ENCODE measurements at regions not wholly inside any gene's neighbourhood (a gene's known extent, or its start where the extent isn't known, plus 50 kb on each side); places are given as distances from the start of the nearest gene placed in this dataset.

- no peak for DNase-seq (ENCODE audit: low read depth in 2 of 2)
Measured at GRCh38 chr3:30069056-30069455, 537.3 kb upstream of the TGFBR2 start.

DNA sequence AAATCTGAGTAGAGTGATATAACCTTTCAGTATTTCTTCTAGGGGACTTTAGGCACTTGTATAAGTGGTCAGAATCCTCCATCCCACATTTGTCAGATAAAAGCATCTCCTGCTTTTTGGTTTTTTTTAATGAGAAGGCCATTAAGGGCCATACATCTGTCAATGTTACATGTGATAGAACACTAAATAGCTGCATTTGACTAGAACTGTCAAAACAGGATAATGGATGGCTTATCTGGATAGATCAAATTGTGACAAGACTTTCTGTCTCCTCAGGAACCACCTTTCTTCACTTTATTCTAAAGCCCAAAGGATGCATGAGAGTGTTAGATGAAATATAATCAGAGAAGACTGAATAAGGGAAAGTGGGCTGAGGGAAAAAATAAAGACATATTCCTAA lies 533.4 kb upstream of the TGFBR2 start:
- DNase-seq (ENCODE audit: low read depth in 2 of 2), result no peak

- DNase-seq (ENCODE audit: low read depth in 2 of 2), result no peak
Measured at GRCh38 chr3:30073622-30074021, 532.8 kb upstream of the TGFBR2 start.

GRCh38 chr3:30075514-30075913 lies 530.9 kb upstream of the TGFBR2 start:
- DNase-seq (ENCODE audit: low read depth in 2 of 2), result no peak

GRCh38 chr3:30076899-30077298 lies 529.5 kb upstream of the TGFBR2 start:
- DNase-seq (ENCODE audit: low read depth in 2 of 2), result no peak

DNA sequence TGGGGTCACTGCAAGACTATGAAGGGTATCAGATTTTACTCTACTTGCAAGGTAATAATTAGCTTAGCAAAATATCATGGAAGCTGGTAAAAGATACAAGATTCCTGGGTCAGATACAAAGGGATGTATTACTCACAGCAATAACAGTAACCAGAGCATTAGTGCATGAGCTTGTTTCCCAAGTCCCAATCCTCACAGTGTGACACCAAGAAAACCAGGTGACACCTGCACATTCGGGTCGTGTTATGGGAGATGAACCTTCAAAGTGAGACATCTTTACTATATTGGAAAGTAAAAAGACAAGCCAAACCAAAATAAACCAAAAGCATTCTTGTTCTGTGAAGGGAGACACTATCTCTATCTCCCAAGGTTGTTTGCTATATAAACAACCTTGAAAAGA lies 528.7 kb upstream of the TGFBR2 start:
- no peak for DNase-seq (ENCODE audit: low read depth in 2 of 2)

DNA sequence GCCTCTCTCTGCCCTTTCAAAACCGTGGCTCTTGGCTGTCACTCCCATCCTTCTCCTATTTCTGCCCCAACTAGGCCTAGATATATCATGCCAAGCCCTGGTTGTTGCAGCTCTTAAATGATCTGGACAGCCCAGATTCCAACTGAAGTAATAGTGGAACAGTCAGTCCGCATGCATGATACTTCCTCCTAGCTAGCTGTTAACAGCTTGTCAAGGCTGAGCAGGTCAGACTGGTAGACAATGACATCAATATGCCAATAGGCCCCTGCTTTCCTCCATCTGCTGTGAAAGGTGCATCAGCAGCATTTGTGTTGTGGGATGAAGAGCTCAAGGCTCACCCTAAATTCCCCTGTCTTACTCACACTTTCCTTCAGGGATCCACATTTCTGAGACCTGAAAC lies 527.7 kb upstream of the TGFBR2 start:
- DNase-seq (ENCODE audit: low read depth in 2 of 2), result no peak

DNA sequence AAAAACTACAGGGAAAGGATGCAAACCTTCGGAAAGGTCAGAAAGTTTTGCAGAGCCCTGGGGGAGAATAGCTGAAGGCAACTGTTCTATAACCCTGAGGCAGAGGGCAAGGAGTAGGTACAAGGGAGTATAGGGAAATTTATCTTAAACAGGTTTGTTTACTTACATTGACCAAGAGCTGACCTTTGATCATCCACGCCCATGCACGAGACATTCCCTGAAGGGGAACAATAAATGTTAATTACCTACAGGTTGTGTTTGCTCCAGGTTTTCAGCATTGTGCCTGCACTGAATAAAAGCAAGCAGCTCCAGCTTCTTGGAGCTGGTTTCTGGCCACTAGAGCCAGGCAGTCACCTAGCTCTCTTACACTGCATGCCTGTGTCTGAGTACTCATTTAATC lies 524.5 kb upstream of the TGFBR2 start:
- DNase-seq (ENCODE audit: low read depth in 2 of 2), result no peak

- DNase-seq (ENCODE audit: low read depth in 2 of 2), result no peak
Measured at GRCh38 chr3:30082652-30083051, 523.7 kb upstream of the TGFBR2 start.

GRCh38 chr3:30083315-30083714 lies 523.1 kb upstream of the TGFBR2 start:
- DNase-seq (ENCODE audit: low read depth in 2 of 2), result no peak

DNA sequence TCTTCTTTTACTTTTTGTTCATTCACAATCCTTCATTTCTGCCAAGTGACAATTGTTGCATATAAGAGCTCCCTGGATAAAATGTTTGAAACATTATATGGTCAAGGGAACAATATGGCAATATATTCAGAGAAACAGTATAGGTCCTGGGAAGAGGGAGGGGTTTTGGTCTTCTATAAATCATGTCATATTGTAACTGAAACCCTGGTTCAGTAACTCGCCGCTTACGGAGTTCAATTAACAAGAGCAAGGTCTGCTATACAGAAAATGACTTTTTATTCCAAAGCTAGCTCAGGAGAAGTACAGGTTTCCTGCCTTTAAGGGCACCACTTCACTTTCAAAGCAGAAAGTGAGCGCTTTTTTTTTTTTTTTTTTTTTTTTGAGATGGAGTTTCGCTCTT lies 522.1 kb upstream of the TGFBR2 start:
- no peak for DNase-seq (ENCODE audit: low read depth in 2 of 2)

DNA sequence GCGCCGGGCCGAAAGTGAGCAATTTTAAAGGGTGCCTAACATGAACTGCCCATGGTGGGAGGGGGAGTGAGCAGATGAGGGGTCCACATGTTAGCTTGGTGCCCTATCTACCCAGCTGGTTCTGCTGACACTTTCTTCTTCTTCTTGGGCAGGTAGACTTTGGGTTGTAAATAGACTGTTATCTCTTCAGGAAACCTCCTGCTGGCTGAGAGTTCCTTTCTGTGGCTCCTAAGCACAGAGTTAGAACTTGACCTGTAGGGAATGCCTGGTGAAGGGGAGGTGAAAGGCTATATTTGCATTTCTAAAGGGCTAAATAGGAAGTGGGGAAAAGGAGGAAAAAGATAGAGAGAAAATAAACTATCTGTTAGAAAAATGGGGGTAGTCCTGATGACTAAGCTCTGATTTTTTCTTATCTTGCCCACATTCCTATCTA lies 521.4 kb upstream of the TGFBR2 start:
- DNase-seq (ENCODE audit: low read depth in 2 of 2), result no peak

- no peak for DNase-seq (ENCODE audit: low read depth in 2 of 2)
Measured at GRCh38 chr3:30085486-30085885, 520.9 kb upstream of the TGFBR2 start.

DNA sequence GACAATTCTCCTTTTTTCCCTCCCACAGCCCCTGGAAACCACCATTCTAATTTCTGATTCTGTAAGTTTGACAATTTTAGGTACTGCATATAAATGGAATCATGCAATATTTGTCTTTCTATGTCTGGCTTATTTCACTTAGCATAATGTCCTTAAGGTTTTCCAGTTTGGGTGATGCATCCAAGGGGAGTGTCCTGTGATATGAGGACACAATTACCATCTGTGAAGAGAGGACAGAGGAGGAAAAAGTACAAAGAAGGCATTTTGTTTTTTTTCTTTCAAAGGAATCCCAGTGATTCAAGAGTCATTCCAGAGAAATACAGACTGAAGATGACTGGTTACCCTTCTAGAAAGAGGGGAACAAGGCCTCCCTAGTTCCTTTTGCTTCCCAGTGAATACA lies 514.7 kb upstream of the TGFBR2 start:
- no peak for DNase-seq (ENCODE audit: low read depth in 2 of 2)

- no peak for DNase-seq (ENCODE audit: low read depth in 2 of 2)
Measured at GRCh38 chr3:30097022-30097650, 509.3 kb upstream of the TGFBR2 start.

GRCh38 chr3:30098243-30098642 lies 508.2 kb upstream of the TGFBR2 start:
- no peak for DNase-seq (ENCODE audit: low read depth in 2 of 2)

DNA sequence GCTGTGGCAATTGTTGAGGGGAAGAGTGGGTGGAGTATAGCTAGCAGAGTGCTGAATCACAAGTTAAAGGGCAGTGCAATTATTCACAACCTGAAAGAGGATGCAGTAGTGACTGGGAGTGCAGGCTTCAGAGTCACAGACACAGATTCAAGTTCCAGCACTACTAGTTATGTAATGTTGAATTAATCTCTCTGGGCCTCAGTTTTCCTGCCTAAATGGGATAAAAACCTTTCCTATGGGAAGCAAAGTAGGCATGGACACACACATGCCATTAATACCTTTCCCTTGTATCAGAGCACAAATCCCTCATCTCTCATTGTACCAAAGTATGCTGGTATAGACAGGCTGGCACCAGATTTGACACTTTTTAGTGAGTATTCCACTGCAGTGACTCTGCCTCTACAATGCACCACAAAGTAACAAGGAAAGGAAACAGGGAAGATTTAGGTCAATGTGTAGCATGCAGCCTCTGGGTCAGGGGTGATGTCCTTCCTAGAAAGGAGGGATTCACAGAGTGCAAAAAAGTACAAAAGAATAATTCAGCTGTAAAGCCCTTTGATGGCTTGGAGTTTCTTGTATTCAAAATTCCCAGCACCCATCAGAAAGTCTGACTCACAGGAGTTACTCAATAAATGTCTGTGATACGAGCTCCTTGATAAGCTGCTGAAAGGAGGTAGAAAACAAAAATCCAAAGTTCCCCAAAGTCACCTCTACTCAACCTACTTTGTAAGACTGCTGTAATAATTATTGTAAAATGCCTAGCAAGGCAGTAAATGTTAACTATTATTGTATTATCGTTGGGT lies 507.5 kb upstream of the TGFBR2 start:
- DNase-seq (ENCODE audit: low read depth in 2 of 2), result no peak

DNA sequence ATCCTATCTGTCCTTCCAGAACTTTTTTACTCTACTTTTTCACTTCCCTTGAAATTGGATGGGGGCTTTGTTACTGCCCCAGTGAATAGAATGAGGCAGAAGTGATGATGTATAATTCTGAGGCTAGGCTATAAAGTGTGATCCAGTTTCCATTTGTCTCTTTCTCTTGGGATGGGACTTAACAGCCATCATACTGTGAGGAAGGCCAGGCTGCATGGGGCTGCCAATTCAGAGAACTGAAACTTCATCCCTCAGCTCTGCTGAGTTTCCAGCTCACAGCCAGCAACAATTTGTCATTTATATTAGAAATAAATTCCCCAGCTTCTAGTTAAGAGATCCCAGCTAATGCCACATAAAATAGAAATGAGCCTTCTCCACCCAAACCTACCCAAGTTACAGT lies 504.0 kb upstream of the TGFBR2 start:
- no peak for DNase-seq (ENCODE audit: low read depth in 2 of 2)

- DNase-seq (ENCODE audit: low read depth in 2 of 2), result no peak
Measured at GRCh38 chr3:30103186-30103585, 503.2 kb upstream of the TGFBR2 start.

DNA sequence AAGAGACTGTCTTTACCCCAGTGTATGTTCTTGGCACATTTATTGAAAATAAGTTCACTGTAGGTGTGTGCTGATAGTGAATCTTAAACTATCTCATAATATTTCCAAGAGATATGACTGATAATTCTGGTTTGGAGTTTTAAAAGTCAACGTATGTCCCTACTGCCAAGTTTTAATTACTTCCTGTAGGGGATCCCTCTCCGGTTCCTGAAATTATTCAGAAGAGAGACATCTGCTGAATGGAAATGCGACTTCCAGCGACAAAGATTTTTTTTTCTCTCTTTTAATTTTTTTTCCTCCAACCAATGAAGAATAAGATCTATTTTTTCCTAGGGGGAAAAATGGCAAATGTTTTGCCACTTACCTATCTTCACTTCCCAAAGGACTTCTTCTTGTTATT lies 498.9 kb upstream of the TGFBR2 start:
- no peak for DNase-seq (ENCODE audit: low read depth in 2 of 2)

- no peak for DNase-seq (ENCODE audit: low read depth in 2 of 2)
Measured at GRCh38 chr3:30112411-30112810, 494.0 kb upstream of the TGFBR2 start.

- DNase-seq (ENCODE audit: low read depth in 2 of 2), result no peak
Measured at GRCh38 chr3:30112902-30113484, 493.4 kb upstream of the TGFBR2 start.

DNA sequence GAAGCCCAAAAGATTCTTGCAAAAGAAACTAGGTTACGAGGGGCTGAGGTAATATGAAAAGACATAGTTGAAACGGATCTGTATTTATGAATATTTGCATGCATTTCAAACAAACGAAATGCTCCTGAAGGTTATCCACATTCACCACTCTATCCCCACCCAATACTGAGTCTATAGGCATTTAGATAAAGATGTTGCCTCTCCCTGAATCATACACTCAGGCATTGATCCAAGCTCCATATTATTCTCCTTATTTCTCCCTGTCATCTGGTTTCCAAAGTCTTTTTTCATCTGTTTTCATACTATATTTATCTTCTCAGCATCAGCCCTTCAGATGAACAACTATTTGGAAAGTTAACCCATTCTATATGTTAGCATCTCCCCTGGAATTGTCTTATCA lies 492.5 kb upstream of the TGFBR2 start:
- no peak for DNase-seq (ENCODE audit: low read depth in 2 of 2)

All from activated CD4-positive, alpha-beta T cell treated with anti-CD3 and anti-CD28 coated beads for 24 hours (primary cell).